ENCODE measurements at regions not wholly inside any gene's neighbourhood (a gene's known extent, or its start where the extent isn't known, plus 50 kb on each side); places are given as distances from the start of the nearest gene placed in this dataset.

DNA sequence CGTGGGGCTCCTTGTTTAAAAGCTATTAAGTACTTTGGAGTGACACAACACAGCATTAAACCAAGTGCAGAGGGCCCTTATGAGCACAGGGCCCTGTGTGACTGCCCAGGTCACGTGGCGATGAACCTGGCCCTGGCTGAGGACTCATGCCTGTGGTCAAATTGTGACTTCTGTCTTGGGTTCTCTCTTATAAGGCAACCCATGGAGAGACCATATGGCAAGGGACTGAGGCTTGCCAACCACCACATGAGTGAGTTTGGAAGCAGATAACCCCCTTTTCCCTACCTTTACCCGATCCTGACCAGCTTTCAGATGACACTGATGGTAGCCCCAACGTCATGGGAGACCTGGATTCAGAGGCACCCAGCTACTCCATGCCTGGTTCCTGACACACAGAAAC is 140.5 kb downstream of the ZBTB18 start:
- TF ChIP-seq POLR2AphosphoS5 (IDR thresholded peaks at IDR 0.05; ENCODE audit: low read depth) (no peak), SPI1 (IDR thresholded peaks at IDR 0.05; ENCODE audit: borderline replicate concordance, low read depth) (no peak), GABPA (IDR thresholded peaks at IDR 0.05; ENCODE audit: low read depth) (no peak)
- TF ChIP-seq, protein P1, sequence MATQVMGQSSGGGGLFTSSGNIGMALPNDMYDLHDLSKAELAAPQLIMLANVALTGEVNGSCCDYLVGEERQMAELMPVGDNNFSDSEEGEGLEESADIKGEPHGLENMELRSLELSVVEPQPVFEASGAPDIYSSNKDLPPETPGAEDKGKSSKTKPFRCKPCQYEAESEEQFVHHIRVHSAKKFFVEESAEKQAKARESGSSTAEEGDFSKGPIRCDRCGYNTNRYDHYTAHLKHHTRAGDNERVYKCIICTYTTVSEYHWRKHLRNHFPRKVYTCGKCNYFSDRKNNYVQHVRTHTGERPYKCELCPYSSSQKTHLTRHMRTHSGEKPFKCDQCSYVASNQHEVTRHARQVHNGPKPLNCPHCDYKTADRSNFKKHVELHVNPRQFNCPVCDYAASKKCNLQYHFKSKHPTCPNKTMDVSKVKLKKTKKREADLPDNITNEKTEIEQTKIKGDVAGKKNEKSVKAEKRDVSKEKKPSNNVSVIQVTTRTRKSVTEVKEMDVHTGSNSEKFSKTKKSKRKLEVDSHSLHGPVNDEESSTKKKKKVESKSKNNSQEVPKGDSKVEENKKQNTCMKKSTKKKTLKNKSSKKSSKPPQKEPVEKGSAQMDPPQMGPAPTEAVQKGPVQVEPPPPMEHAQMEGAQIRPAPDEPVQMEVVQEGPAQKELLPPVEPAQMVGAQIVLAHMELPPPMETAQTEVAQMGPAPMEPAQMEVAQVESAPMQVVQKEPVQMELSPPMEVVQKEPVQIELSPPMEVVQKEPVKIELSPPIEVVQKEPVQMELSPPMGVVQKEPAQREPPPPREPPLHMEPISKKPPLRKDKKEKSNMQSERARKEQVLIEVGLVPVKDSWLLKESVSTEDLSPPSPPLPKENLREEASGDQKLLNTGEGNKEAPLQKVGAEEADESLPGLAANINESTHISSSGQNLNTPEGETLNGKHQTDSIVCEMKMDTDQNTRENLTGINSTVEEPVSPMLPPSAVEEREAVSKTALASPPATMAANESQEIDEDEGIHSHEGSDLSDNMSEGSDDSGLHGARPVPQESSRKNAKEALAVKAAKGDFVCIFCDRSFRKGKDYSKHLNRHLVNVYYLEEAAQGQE (IDR thresholded peaks at IDR 0.05; ENCODE audit: insufficient replicate concordance, low read depth) = no peak
- TF ChIP-seq, protein P2, sequence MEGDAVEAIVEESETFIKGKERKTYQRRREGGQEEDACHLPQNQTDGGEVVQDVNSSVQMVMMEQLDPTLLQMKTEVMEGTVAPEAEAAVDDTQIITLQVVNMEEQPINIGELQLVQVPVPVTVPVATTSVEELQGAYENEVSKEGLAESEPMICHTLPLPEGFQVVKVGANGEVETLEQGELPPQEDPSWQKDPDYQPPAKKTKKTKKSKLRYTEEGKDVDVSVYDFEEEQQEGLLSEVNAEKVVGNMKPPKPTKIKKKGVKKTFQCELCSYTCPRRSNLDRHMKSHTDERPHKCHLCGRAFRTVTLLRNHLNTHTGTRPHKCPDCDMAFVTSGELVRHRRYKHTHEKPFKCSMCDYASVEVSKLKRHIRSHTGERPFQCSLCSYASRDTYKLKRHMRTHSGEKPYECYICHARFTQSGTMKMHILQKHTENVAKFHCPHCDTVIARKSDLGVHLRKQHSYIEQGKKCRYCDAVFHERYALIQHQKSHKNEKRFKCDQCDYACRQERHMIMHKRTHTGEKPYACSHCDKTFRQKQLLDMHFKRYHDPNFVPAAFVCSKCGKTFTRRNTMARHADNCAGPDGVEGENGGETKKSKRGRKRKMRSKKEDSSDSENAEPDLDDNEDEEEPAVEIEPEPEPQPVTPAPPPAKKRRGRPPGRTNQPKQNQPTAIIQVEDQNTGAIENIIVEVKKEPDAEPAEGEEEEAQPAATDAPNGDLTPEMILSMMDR (IDR thresholded peaks at IDR 0.05; ENCODE audit: insufficient read depth, low read length) = no peak
- Histone ChIP-seq H3K27me3 (ENCODE audit: insufficient read depth, poor library complexity, severe bottlenecking) (no peaks in the 10 kb centered on the region), H3K4me3 (replicated peaks; ENCODE audit: insufficient read depth, low read length) (no peak overlapping the region), H3K27ac (replicated peaks) (no peak overlapping the region)
- DNase-seq (ENCODE audit: low read depth in 1 of 2, low spot score in 1 of 2) = no peak

DNA sequence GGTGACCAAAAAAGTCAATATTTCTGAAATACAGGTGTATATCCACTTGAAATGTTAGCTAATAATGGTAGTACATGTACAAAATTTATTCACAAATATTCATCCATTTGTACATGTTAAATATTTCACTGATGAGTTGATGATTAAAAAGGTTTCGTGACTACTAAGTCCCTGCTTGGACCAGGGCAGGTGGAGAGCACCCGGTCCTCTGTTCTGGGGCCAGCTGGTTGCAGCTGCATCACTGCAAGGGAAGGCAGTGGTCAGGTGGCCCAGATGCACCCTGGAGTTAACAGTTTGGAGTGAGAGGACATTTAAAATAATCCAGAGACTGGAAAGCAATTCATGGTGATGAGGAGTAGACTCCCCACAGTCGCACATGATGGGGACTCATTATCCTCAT is 141.2 kb downstream of the ZBTB18 start:
- Histone ChIP-seq H3K27me3 (ENCODE audit: insufficient read depth, poor library complexity, severe bottlenecking) (no peaks in the 10 kb centered on the region), H3K27ac (replicated peaks) (no peak overlapping the region), H3K4me3 (replicated peaks; ENCODE audit: insufficient read depth, low read length) (no peak overlapping the region)
- DNase-seq (ENCODE audit: low read depth in 1 of 2, low spot score in 1 of 2) = no peak
- TF ChIP-seq SPI1 (IDR thresholded peaks at IDR 0.05; ENCODE audit: borderline replicate concordance, low read depth) (no peak), POLR2AphosphoS5 (IDR thresholded peaks at IDR 0.05; ENCODE audit: low read depth) (no peak)
- TF ChIP-seq, protein P2 (IDR thresholded peaks at IDR 0.05; ENCODE audit: insufficient read depth, low read length) = no peak
- TF ChIP-seq, protein P1 (IDR thresholded peaks at IDR 0.05; ENCODE audit: insufficient replicate concordance, low read depth) = no peak

DNA sequence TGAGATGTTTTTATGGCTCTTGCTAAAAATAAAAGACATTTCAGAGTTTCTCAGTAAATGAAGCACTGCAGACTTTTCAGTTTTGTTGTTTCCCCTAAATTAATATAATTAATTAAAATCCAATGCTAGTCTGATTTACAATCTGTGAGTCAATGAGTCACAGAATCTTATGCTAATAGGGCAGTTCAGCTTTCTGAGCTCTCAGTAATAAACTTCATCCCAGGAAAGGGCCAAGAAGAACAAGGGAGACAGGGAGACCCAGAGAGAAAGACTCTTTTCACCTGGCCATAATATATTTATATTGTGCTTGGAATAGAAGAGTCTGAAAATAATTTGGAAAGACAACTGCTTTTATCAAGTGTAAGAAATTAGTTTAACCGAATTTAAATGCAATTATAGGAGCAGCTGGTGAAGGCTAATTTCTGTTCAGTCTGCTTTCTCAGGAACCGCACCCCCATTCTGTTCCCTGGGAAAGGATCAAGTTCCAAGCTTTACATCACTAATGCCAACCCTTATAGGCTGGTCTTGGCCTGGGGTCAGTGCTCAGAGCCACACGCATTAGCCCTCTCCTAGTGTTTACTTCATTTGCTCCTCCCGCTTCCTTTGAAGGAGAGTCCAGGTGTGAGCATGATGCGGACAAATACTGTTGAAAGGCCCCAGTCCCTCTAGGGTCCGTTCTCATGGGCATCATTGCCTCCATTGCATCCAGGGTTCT is 145.6 kb downstream of the ZBTB18 start:
- no peak for DNase-seq (ENCODE audit: low read depth in 1 of 2, low spot score in 1 of 2)
- no peak overlapping the region for H3K27ac ChIP-seq (replicated peaks)
- no peaks in the 10 kb centered on the region for H3K27me3 ChIP-seq (ENCODE audit: insufficient read depth, poor library complexity, severe bottlenecking)
- TF ChIP-seq, protein P1 (IDR thresholded peaks at IDR 0.05; ENCODE audit: insufficient replicate concordance, low read depth) = no peak
- TF ChIP-seq SPI1 (IDR thresholded peaks at IDR 0.05; ENCODE audit: borderline replicate concordance, low read depth) (no peak), GABPA (IDR thresholded peaks at IDR 0.05; ENCODE audit: low read depth) (no peak), POLR2AphosphoS5 (IDR thresholded peaks at IDR 0.05; ENCODE audit: low read depth) (no peak)
- TF ChIP-seq, protein P2 (IDR thresholded peaks at IDR 0.05; ENCODE audit: insufficient read depth, low read length) = no peak
- no peak overlapping the region for H3K4me3 ChIP-seq (replicated peaks; ENCODE audit: insufficient read depth, low read length)
